DND-41 (cell line): ENCODE measurements at regions not wholly inside any gene's neighbourhood (a gene's known extent, or its start where the extent isn't known, plus 50 kb on each side); places are given as distances from the start of the nearest gene placed in this dataset.
"Not testable (repeated sequence)": the region's sequence is repeated elsewhere in the genome, so short reads cannot be mapped to it uniquely, and the experiment has no call there.

ENCODE experiments used
- ATAC-seq: fragments of 200-7000 bp; cut with Tn5 transposase; 3 replicates; pipeline ENCODE4 v1.9.1; 2021; ENCODE audit warnings: low read depth; ENCODE audit not compliant: insufficient read depth
- DNase-seq: peaks from one replicate; pipeline ENCODE4 v3.0.0-alpha.2; 2020
- H2AFZ ChIP-seq: 2 replicates; pipeline ENCODE4 v1.6.0; 2012; ENCODE audit warnings: low read depth, low read length
- H3K27ac ChIP-seq: 2 replicates; pipeline ENCODE4 v1.5.1; 2012; ENCODE audit warnings: low read length, inconsistent platforms
- H3K27me3 ChIP-seq: fragments of 200-600 bp; sonication (generic); 2 replicates; pipeline ENCODE4 v1.6.0; 2012; ENCODE audit warnings: low read length, mild to moderate bottlenecking, inconsistent platforms; ENCODE audit not compliant: insufficient read depth, poor library complexity
- H3K36me3 ChIP-seq: 2 replicates; pipeline ENCODE4 v1.5.1; 2012; ENCODE audit warnings: low read length, inconsistent platforms; ENCODE audit not compliant: insufficient read depth
- H3K4me1 ChIP-seq: 2 replicates; pipeline ENCODE4 v1.5.1; 2012; ENCODE audit warnings: mild to moderate bottlenecking, low read length; ENCODE audit not compliant: insufficient read depth
- H3K4me2 ChIP-seq: 2 replicates; pipeline ENCODE4 v1.6.0; 2012; ENCODE audit warnings: mild to moderate bottlenecking, moderate library complexity, low read length, inconsistent platforms; ENCODE audit not compliant: insufficient read depth
- H3K4me3 ChIP-seq, 2 experiments: fragments of 200-600 bp in 1 of 2; shearing (Covaris generic) in 1 of 2; 2 replicates each; pipeline ENCODE4 v1.5.1; 2012 to 2016; ENCODE audit warnings: inconsistent platforms in 2 of 2, low read length in 2 of 2, mild to moderate bottlenecking in 2 of 2, low read depth in 1 of 2, moderate library complexity in 1 of 2
- H3K79me2 ChIP-seq: 2 replicates; pipeline ENCODE4 v1.6.0; 2012; ENCODE audit warnings: low read length, inconsistent platforms; ENCODE audit not compliant: insufficient read depth
- H3K9ac ChIP-seq: 2 replicates; pipeline ENCODE4 v1.6.0; 2012; ENCODE audit warnings: low read depth, mild to moderate bottlenecking, inconsistent platforms, low read length, moderate library complexity
- H3K9me3 ChIP-seq: 2 replicates; pipeline ENCODE4 v1.5.1; 2012; ENCODE audit warnings: low read length, moderate library complexity, mild to moderate bottlenecking, inconsistent platforms; ENCODE audit not compliant: insufficient read depth, severe bottlenecking
- H4K20me1 ChIP-seq: 2 replicates; pipeline ENCODE4 v1.6.0; 2012; ENCODE audit warnings: low read length; ENCODE audit not compliant: insufficient read depth
- EZH2 ChIP-seq: IDR thresholded peaks from 3 replicates; pipeline ENCODE4 v1.6.1; 2012; ENCODE audit warnings: borderline replicate concordance, low read depth, mild to moderate bottlenecking, moderate library complexity, low read length, inconsistent platforms; ENCODE audit not compliant: severe bottlenecking
- TF ChIP-seq, protein P1 (sequence below): IDR thresholded peaks from 2 replicates; pipeline ENCODE4 v1.5.1; 2012; ENCODE audit warnings: borderline replicate concordance, low read length, moderate library complexity, mild to moderate bottlenecking; ENCODE audit not compliant: poor library complexity, severe bottlenecking; ENCODE audit errors: extremely low read depth

DNA sequence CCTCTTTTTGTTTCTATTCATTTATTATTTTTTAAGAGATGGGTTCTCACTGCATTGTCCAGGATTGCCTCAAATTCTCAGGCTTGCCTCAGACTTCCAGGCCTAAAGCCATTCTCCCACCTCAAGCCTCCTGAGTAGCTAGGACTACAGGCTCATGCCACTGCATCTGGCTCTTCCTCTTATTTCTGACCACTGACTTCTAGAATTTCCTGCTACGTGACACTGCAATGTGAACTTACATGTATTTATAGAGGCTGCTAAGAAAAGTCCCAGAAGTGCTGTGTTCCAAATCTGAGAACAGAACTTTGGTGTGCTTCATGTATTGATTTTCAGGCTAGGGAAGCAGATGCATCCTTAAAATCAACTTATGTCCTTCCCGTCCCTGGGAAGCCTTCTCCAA, 407.4 kb downstream of the RSL24D1 start:
- Histone ChIP-seq H2AFZ (no peak overlapping the region), H4K20me1 (no peaks in the 10 kb centered on the region), H3K27ac (no peak overlapping the region), H3K36me3 (no peaks in the 10 kb centered on the region), H3K4me2 (no peak overlapping the region), H3K4me3 (no peak overlapping the region), H3K9ac (no peak overlapping the region), H3K27me3 (no peaks in the 10 kb centered on the region), H3K4me1 (no peaks in the 10 kb centered on the region), H3K79me2 (no peaks in the 10 kb centered on the region), H3K9me3 (no peaks in the 10 kb centered on the region)
- TF ChIP-seq EZH2: no peak
- TF ChIP-seq, protein P1, sequence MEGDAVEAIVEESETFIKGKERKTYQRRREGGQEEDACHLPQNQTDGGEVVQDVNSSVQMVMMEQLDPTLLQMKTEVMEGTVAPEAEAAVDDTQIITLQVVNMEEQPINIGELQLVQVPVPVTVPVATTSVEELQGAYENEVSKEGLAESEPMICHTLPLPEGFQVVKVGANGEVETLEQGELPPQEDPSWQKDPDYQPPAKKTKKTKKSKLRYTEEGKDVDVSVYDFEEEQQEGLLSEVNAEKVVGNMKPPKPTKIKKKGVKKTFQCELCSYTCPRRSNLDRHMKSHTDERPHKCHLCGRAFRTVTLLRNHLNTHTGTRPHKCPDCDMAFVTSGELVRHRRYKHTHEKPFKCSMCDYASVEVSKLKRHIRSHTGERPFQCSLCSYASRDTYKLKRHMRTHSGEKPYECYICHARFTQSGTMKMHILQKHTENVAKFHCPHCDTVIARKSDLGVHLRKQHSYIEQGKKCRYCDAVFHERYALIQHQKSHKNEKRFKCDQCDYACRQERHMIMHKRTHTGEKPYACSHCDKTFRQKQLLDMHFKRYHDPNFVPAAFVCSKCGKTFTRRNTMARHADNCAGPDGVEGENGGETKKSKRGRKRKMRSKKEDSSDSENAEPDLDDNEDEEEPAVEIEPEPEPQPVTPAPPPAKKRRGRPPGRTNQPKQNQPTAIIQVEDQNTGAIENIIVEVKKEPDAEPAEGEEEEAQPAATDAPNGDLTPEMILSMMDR: no peak
- ATAC-seq (no peak), DNase-seq (no peak)

GRCh38 chr15:54781220-54781619, 415.5 kb downstream of the RSL24D1 start:
- H2AFZ ChIP-seq, H3K79me2 ChIP-seq, H3K9ac ChIP-seq, DNase-seq, H3K36me3 ChIP-seq, H3K27me3 ChIP-seq, H3K9me3 ChIP-seq, H3K4me3 ChIP-seq, ATAC-seq, H4K20me1 ChIP-seq, H3K27ac ChIP-seq, H3K4me2 ChIP-seq, H3K4me1 ChIP-seq: not testable (repeated sequence)

GRCh38 chr15:54779271-54779670, 417.5 kb downstream of the RSL24D1 start:
- Histone ChIP-seq H3K79me2 (no peaks in the 10 kb centered on the region), H2AFZ (no peak overlapping the region), H3K4me3 (no peak overlapping the region), H3K27ac (no peak overlapping the region), H3K9ac (no peak overlapping the region), H3K27me3 (no peaks in the 10 kb centered on the region), H3K36me3 (no peaks in the 10 kb centered on the region), H3K9me3 (no peaks in the 10 kb centered on the region), H4K20me1 (no peaks in the 10 kb centered on the region), H3K4me2 (no peak overlapping the region), H3K4me1 (no peaks in the 10 kb centered on the region)
- ATAC-seq (no peak), DNase-seq (no peak)
- TF ChIP-seq, protein P1: no peak
- no peak for TF ChIP-seq EZH2

GRCh38 chr15:54776410-54776809, 420.3 kb downstream of the RSL24D1 start:
- Histone ChIP-seq H3K4me1 (no peaks in the 10 kb centered on the region), H2AFZ (no peak overlapping the region), H3K4me3 (no peak overlapping the region), H3K36me3 (no peaks in the 10 kb centered on the region), H3K27me3 (no peaks in the 10 kb centered on the region), H3K9me3 (no peaks in the 10 kb centered on the region), H3K4me2 (no peak overlapping the region), H3K27ac (no peak overlapping the region), H3K9ac (no peak overlapping the region), H3K79me2 (no peaks in the 10 kb centered on the region), H4K20me1 (no peaks in the 10 kb centered on the region)
- DNase-seq (no peak), ATAC-seq (no peak)
- TF ChIP-seq, protein P1: no peak
- TF ChIP-seq EZH2: no peak
